ENCODE measurements at regions not wholly inside any gene's neighbourhood (a gene's known extent, or its start where the extent isn't known, plus 50 kb on each side); places are given as distances from the start of the nearest gene placed in this dataset.

- DNase-seq: no peak
- no peaks in the 10 kb centered on the region for H3K4me1 ChIP-seq
- TF ChIP-seq, protein P1, sequence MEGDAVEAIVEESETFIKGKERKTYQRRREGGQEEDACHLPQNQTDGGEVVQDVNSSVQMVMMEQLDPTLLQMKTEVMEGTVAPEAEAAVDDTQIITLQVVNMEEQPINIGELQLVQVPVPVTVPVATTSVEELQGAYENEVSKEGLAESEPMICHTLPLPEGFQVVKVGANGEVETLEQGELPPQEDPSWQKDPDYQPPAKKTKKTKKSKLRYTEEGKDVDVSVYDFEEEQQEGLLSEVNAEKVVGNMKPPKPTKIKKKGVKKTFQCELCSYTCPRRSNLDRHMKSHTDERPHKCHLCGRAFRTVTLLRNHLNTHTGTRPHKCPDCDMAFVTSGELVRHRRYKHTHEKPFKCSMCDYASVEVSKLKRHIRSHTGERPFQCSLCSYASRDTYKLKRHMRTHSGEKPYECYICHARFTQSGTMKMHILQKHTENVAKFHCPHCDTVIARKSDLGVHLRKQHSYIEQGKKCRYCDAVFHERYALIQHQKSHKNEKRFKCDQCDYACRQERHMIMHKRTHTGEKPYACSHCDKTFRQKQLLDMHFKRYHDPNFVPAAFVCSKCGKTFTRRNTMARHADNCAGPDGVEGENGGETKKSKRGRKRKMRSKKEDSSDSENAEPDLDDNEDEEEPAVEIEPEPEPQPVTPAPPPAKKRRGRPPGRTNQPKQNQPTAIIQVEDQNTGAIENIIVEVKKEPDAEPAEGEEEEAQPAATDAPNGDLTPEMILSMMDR (IDR thresholded peaks at IDR 0.05 in 4 of 5, conservative IDR thresholded peaks at IDR 0.05 in 1 of 5): no peak
- no peak for TF ChIP-seq POLR2A (IDR thresholded peaks at IDR 0.05)
- no peak overlapping the region for H3K27ac ChIP-seq
- no peak overlapping the region for H3K4me3 ChIP-seq
- H3K36me3 ChIP-seq: no peaks in the 10 kb centered on the region
- in situ Hi-C loops (cut with MboI; ENCODE audit: low sequenced_read_pairs in 4 of 4): no loop called here
- intact Hi-C loops (cut with DNase I; ENCODE audit: low total_unique reads): no loop called here
- no peak for ATAC-seq
- no peaks in the 10 kb centered on the region for H3K27me3 ChIP-seq
- H3K9me3 ChIP-seq: no peaks in the 10 kb centered on the region
Measured at GRCh38 chr12:114875313-114875712, 191.3 kb upstream of the TBX3 start.

GRCh38 chr12:114873656-114874055 is 189.7 kb upstream of the TBX3 start:
- Histone ChIP-seq H3K27ac (no peak overlapping the region), H3K36me3 (no peaks in the 10 kb centered on the region), H3K4me3 (no peak overlapping the region), H3K27me3 (no peaks in the 10 kb centered on the region), H3K4me1 (no peaks in the 10 kb centered on the region), H3K9me3 (no peaks in the 10 kb centered on the region)
- no peak for DNase-seq
- ATAC-seq: no peak
- intact Hi-C loops (cut with DNase I; ENCODE audit: low total_unique reads) (no loop called here), in situ Hi-C loops (cut with MboI; ENCODE audit: low sequenced_read_pairs in 4 of 4) (no loop called here)
- TF ChIP-seq, protein P1 (IDR thresholded peaks at IDR 0.05 in 4 of 5, conservative IDR thresholded peaks at IDR 0.05 in 1 of 5): no peak
- no peak for TF ChIP-seq POLR2A (IDR thresholded peaks at IDR 0.05)

DNA sequence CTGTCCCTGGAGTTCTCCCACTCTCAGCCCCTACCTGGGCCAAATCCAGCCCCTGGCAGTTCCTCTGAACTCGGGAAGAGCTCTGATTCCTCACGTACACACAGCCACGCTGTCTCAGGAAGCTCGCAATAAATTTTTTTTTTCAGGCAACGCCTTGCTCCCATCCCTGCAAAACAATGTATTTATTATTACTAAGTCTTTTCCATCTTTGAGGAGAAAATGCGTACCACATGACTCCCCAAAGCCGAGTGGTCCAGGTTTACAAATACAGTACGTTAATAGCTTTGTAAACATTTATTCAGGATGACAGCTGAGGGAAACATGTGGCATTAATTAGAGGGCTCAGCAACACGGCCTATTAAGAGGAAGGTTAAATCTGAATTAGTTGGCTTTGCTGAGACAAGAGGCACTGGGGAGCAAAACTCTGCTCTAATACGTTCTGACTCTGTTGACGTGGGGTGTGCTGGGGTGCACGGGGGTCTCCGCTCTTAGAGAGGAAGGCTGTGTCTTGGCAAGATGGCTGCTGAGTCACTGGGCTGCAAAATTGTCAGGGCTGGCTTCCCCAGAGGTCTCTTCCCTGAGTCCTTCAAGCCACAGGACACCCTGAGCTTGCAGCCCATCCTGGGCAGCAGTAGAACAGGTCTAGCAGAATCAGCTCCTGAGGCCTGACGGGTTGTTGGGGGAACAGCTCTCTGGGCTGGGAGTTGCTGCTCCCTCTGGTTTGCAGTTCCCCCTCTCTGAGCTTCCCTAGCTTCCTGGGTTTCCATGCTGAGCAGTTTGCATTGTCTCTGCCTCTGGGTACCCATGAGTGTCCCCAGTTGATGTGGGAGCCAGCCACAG is 185.2 kb upstream of the TBX3 start:
- intact Hi-C loops (cut with DNase I; ENCODE audit: low total_unique reads) (no loop called here), in situ Hi-C loops (cut with MboI; ENCODE audit: low sequenced_read_pairs in 4 of 4) (no loop called here)
- Histone ChIP-seq H3K27me3 (no peaks in the 10 kb centered on the region), H3K9me3 (no peaks in the 10 kb centered on the region), H3K36me3 (no peaks in the 10 kb centered on the region), H3K4me1 (no peaks in the 10 kb centered on the region), H3K27ac (no peak overlapping the region), H3K4me3 (no peak overlapping the region)
- TF ChIP-seq, protein P1 (IDR thresholded peaks at IDR 0.05 in 4 of 5, conservative IDR thresholded peaks at IDR 0.05 in 1 of 5): no peak
- TF ChIP-seq POLR2A (IDR thresholded peaks at IDR 0.05): no peak
- no peak for ATAC-seq
- DNase-seq: no peak

- Histone ChIP-seq H3K9me3 (no peaks in the 10 kb centered on the region), H3K4me3 (no peak overlapping the region), H3K36me3 (no peaks in the 10 kb centered on the region), H3K4me1 (no peaks in the 10 kb centered on the region), H3K27ac (no peak overlapping the region), H3K27me3 (no peaks in the 10 kb centered on the region)
- TF ChIP-seq, protein P1 (IDR thresholded peaks at IDR 0.05 in 4 of 5, conservative IDR thresholded peaks at IDR 0.05 in 1 of 5): no peak
- no peak for TF ChIP-seq POLR2A (IDR thresholded peaks at IDR 0.05)
- intact Hi-C loops (cut with DNase I; ENCODE audit: low total_unique reads) (no loop called here), in situ Hi-C loops (cut with MboI; ENCODE audit: low sequenced_read_pairs in 4 of 4) (no loop called here)
- no peak for ATAC-seq
- DNase-seq: no peak
Measured at GRCh38 chr12:114866331-114866730, 182.4 kb upstream of the TBX3 start.

Measured in gastrocnemius medialis (tissue), 4 donors.